ENCODE measurements at regions not wholly inside any gene's neighbourhood (a gene's known extent, or its start where the extent isn't known, plus 50 kb on each side); places are given as distances from the start of the nearest gene placed in this dataset.

GRCh38 chr12:127487031-127487430 lies 779.9 kb upstream of the TMEM132C start:
- no peak for TF ChIP-seq CTCF (conservative IDR thresholded peaks at IDR 0.05; ENCODE audit: low read length)
- TF ChIP-seq EZH2phosphoT487 (IDR thresholded peaks at IDR 0.05; ENCODE audit: borderline replicate concordance, low read depth, low read length), result no peak
